Prostate gland (tissue), 2 donors: ENCODE measurements at regions not wholly inside any gene's neighbourhood (a gene's known extent, or its start where the extent isn't known, plus 50 kb on each side); places are given as distances from the start of the nearest gene placed in this dataset.
"Not testable (repeated sequence)": the region's sequence is repeated elsewhere in the genome, so short reads cannot be mapped to it uniquely, and the experiment has no call there.

Experiments used
- DNase-seq: peaks from one replicate; pipeline ENCODE4 v3.0.0-alpha.2; 2019; ENCODE audit warnings: low spot score
- H3K27ac ChIP-seq, 2 donors: fragments of 200-600 bp; sonication (generic); 2 replicates each; pipeline ENCODE4 v1.5.1; 2017 to 2019
- H3K27me3 ChIP-seq: fragments of 200-600 bp; sonication (generic); replicated peaks from 2 replicates; pipeline ENCODE4 v1.5.1; 2019; ENCODE audit not compliant: insufficient read depth
- H3K36me3 ChIP-seq, 2 donors: fragments of 200-600 bp; sonication (generic); 1 replicate in 1 of 2; 2 replicates in 1 of 2; pipeline versions ENCODE4 v1.5.1 to v1.8.1; 2017 to 2019
- H3K4me1 ChIP-seq: fragments of 200-600 bp; sonication (generic); replicated peaks from 2 replicates; pipeline ENCODE4 v1.5.1; 2019
- H3K4me3 ChIP-seq, 2 donors: fragments of 200-600 bp; sonication (generic); 2 replicates each; pipeline ENCODE4 v1.5.1; 2017 to 2019
- H3K9me3 ChIP-seq: fragments of 200-600 bp; sonication (generic); 2 replicates; pipeline ENCODE4 v1.5.1; 2017
- POLR2A ChIP-seq: fragments of 450-650 bp; IDR thresholded peaks from one replicate; pipeline ENCODE4 v1.6.1; 2016; ENCODE audit warnings: antibody characterized with exemption, mild to moderate bottlenecking
- POLR2AphosphoS5 ChIP-seq: sonication (generic); formaldehyde crosslinking; IDR thresholded peaks from one replicate; pipeline ENCODE4 v1.6.1; 2017; ENCODE audit warnings: antibody characterized with exemption
- WGBS: methylation state at CpG from one replicate; pipeline ENCODE4 v1.1.5; 2018; 5-methylcytosine and 5-hydroxymethylcytosine counted together
- intact Hi-C: fragments of 100-400 bp; cut with DNase I; formaldehyde crosslinking; loops from one replicate; pipeline ENCODE4 v1.14.2; 2022
- TF ChIP-seq, protein P1 (sequence below), 4 experiments: fragments of 200-600 bp in 2 of 4; fragments of 450-650 bp in 2 of 4; sonication (generic) in 2 of 4; IDR thresholded peaks; 1 replicate in 3 of 4; 2 replicates in 1 of 4; pipeline ENCODE4 v1.5.1; 2016 to 2019; ENCODE audit warnings: antibody characterized with exemption in 4 of 4, mild to moderate bottlenecking in 2 of 4, moderate library complexity in 2 of 4

- no peak overlapping the region for H3K4me3 ChIP-seq
- no peak overlapping the region for H3K27ac ChIP-seq
- WGBS = 49% methylated on average over 13 of the region's 13 CpGs
- H3K36me3 ChIP-seq = no peaks in the 10 kb centered on the region
- no peak for DNase-seq
- peaks cover 41% of the 10 kb centered on the region for H3K27me3 ChIP-seq
- intact Hi-C loops = no loop called here
- TF ChIP-seq, protein P1, sequence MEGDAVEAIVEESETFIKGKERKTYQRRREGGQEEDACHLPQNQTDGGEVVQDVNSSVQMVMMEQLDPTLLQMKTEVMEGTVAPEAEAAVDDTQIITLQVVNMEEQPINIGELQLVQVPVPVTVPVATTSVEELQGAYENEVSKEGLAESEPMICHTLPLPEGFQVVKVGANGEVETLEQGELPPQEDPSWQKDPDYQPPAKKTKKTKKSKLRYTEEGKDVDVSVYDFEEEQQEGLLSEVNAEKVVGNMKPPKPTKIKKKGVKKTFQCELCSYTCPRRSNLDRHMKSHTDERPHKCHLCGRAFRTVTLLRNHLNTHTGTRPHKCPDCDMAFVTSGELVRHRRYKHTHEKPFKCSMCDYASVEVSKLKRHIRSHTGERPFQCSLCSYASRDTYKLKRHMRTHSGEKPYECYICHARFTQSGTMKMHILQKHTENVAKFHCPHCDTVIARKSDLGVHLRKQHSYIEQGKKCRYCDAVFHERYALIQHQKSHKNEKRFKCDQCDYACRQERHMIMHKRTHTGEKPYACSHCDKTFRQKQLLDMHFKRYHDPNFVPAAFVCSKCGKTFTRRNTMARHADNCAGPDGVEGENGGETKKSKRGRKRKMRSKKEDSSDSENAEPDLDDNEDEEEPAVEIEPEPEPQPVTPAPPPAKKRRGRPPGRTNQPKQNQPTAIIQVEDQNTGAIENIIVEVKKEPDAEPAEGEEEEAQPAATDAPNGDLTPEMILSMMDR (IDR thresholded peaks at IDR 0.05) = no peak
- TF ChIP-seq POLR2A = no peak
- no peak for TF ChIP-seq POLR2AphosphoS5
- no peaks in the 10 kb centered on the region for H3K9me3 ChIP-seq
- H3K4me1 ChIP-seq = no peaks in the 10 kb centered on the region
These were observed 83.9 kb upstream of the PAX2 start for GRCh38 chr10:100661520-100661919.

DNA sequence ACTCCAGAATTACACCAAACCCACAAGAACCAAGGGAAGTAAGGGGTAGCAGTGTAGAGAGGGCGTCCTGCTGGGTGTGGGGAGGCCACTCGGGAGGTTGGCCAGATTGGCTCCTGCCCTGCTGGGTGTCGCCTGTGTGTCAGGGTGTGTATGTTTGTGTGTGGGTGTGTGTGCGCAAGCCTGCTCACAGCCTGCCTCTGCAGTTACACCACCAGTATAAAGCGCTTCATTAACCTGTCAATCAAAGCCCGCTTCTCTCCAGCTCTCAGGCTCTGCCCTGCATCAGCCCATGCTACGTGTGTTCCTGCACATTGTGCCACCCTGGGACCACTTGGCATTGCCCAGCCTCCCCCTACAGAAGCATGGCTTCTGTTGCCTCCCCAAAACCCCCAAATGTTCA lies 83.3 kb upstream of the PAX2 start:
- H3K9me3 ChIP-seq = no peaks in the 10 kb centered on the region
- intact Hi-C loops = no loop called here
- WGBS = 18% methylated on average over 7 of the region's 7 CpGs
- peaks cover 40% of the 10 kb centered on the region for H3K27me3 ChIP-seq
- H3K4me1 ChIP-seq = no peaks in the 10 kb centered on the region
- no peak overlapping the region for H3K27ac ChIP-seq
- TF ChIP-seq POLR2A (no peak), POLR2AphosphoS5 (no peak)
- TF ChIP-seq, protein P1 (IDR thresholded peaks at IDR 0.05) = no peak
- no peak for DNase-seq
- no peaks in the 10 kb centered on the region for H3K36me3 ChIP-seq
- no peak overlapping the region for H3K4me3 ChIP-seq

DNA sequence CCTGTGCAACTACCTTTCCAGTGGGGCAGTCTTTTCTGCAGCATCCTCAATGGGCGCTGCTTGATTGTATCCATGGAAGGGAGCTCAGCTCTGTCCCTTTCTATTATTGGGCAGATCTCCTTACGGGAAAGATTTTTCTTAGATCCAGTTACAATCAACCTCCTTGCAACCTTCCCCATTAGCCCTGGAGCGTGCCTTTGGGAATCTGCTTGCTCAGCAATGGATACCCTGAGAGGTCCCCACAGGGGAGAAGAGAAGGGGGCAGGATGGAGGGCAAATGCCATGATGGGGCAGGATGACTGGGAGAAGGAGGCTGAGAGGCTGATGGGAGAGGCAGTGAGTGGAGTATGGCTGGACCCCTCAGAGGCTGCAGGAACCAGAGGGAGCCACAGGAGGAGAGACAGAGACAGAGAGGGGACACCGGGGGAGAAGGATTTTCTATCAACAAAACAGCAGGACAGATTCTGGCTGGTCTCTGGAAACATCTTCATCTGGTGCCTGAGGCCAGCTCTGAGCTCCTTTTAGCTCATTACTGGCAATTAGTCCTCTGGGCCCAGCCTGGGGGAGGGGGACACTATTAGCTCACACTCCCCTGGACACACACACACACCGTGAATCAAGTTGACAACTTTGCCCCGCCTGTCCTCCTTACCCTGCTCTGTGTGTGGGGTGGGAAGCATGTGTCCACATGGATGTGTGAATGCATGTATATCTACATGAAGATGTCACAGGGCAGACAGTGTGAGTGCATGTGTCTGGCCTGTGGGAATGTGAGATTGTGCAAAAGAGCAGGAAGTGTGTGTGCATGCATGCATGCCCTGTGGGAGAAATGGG lies 80.8 kb upstream of the PAX2 start:
- intact Hi-C loops = no loop called here
- peaks cover 43% of the 10 kb centered on the region for H3K27me3 ChIP-seq
- TF ChIP-seq, protein P1 (IDR thresholded peaks at IDR 0.05) = no peak
- TF ChIP-seq POLR2AphosphoS5 (no peak), POLR2A (no peak)

DNA sequence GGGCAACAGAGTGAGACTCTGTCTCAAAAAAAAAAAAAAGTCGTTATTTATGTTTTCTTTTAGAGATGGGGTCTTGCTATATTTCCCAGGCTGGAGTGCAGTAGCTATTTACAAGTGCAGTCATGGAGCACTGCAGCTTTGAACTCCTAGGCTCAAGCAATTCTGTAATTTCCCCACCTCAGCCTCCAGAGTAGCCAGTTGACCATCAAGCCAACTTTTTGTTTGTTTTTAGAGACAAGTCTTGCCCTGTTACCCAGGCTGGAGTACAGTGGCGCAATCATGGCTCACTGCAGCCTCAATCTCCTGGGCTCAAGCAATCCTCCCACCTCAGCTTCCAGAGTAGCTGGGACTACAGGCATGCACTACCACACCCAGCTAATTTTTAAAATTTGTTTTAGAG lies 78.7 kb upstream of the PAX2 start:
- peaks cover 34% of the 10 kb centered on the region for H3K27me3 ChIP-seq
- intact Hi-C loops, DNase-seq, H3K4me1 ChIP-seq, H3K9me3 ChIP-seq, H3K27ac ChIP-seq, H3K36me3 ChIP-seq, H3K4me3 ChIP-seq: not testable (repeated sequence)
- 81% methylated on average over 2 of the region's 2 CpGs for WGBS

More for the DNA sequence above, 80.8 kb upstream of the PAX2 start:
- H3K9me3 ChIP-seq = no peaks in the 10 kb centered on the region
- H3K4me3 ChIP-seq = no peak overlapping the region
- H3K4me1 ChIP-seq = no peaks in the 10 kb centered on the region
- H3K36me3 ChIP-seq = no peaks in the 10 kb centered on the region
- no peak overlapping the region for H3K27ac ChIP-seq
- DNase-seq = no peak
- WGBS = 51% methylated on average over 6 of the region's 6 CpGs

- no peak for DNase-seq
- Histone ChIP-seq H3K27me3 (peaks cover 41% of the 10 kb centered on the region), H3K36me3 (no peaks in the 10 kb centered on the region), H3K4me3 (no peak overlapping the region), H3K9me3 (no peaks in the 10 kb centered on the region), H3K27ac (no peak overlapping the region), H3K4me1 (no peaks in the 10 kb centered on the region)
- 69% methylated on average over 9 of the region's 9 CpGs for WGBS
- TF ChIP-seq, protein P1 (IDR thresholded peaks at IDR 0.05) = no peak
- TF ChIP-seq POLR2AphosphoS5 (no peak), POLR2A (no peak)
- intact Hi-C loops = loop anchor here (10.0 kb wide), 1 partner anchor 195 kb away; no protein-coding TSS in a partner anchor
These were observed 75.8 kb upstream of the PAX2 start for GRCh38 chr10:100669616-100670015.
